SH-SY5Y (cell line): ENCODE measurements at regions not wholly inside any gene's neighbourhood (a gene's known extent, or its start where the extent isn't known, plus 50 kb on each side); places are given as distances from the start of the nearest gene placed in this dataset.

Experiments
- GATA2 ChIP-seq: IDR thresholded peaks from 2 replicates; pipeline ENCODE4 v1.6.1; 2011; ENCODE audit warnings: mild to moderate bottlenecking, low read depth, low read length
- GATA3 ChIP-seq: IDR thresholded peaks from 2 replicates; pipeline ENCODE4 v1.6.1; 2011; ENCODE audit warnings: low read depth, mild to moderate bottlenecking, low read length, moderate library complexity

DNA sequence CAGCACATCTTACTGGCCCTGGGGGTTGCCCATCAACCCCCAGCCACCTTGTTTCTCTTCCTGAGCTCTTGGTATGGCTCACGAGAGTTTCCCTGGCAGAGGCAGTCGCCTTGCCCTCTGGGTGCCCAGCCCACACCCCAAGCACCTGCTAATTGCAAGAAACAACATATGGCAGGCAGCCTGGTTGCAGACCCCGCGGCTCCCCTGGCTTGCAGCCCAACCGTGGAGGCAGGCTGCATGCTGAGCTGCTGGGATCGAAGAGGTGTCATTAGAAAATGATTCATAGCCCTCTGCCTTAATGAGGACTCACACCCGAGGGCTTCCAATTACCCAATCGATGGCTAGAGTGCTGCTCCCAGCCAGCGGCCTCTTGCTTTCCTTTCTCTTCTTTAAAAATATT lies 115.7 kb downstream of the TMEM114 start:
- TF ChIP-seq GATA3 = no peak
- TF ChIP-seq GATA2 = no peak

- no peak for TF ChIP-seq GATA2
- TF ChIP-seq GATA3 = no peak
Observed at GRCh38 chr16:8469102-8469778, 121.1 kb downstream of the TMEM114 start.

GRCh38 chr16:8464979-8465378 lies 125.3 kb downstream of the TMEM114 start:
- TF ChIP-seq GATA2 = no peak
- TF ChIP-seq GATA3 = no peak

DNA sequence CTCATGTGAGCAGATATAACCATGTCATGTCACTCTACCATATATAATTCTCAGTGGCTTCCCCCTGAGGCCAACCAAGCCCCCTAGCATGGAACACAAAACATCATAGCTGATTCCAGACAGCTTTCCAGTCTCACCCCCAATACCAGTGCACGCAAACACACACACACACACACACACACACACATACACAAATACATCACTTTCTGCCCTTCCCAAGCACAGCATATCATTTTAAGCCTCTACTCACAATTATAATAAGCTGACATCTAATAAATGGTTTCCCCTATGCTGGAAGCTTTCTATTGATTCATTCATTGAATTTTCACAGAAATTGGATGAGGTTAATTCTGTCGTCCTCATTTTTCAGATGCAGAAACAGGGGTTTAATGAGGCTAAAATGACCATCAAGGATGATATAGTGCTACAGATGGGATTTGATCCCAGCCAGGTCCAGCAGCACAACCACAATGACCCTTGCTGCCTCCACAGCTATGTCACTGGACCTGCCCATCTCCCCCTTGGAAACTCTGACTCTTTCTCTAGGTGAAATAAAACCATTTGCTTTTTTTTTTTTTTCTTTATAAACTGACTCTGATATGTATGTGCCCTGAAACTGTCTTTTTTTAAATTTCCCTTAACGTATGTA lies 131.1 kb downstream of the TMEM114 start:
- no peak for TF ChIP-seq GATA3
- no peak for TF ChIP-seq GATA2

GRCh38 chr16:8458481-8459046 lies 131.7 kb downstream of the TMEM114 start:
- TF ChIP-seq GATA3 (no peak), GATA2 (no peak)

DNA sequence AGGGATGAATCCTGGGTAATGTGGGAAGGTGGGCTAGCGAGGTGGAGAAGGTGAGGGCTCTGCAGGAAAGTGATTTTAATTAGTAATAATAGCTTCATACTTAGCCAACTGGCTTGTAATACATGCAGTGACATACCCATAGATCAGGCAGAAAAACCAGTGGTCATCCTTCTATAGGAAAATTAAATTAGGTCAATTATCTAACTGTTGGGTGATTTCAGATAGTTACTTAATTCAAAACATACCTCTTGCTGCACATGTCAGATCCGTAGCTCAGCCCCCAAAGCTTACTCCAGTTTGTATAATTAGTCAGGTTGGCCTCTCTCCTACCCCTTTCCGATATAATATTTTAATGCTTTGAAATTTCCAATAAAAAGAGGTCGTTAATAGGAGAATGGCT lies 137.0 kb downstream of the TMEM114 start:
- TF ChIP-seq GATA2 = no peak
- no peak for TF ChIP-seq GATA3

- no peak for TF ChIP-seq GATA2
- no peak for TF ChIP-seq GATA3
Observed at GRCh38 chr16:8452941-8453340, 137.4 kb downstream of the TMEM114 start.

DNA sequence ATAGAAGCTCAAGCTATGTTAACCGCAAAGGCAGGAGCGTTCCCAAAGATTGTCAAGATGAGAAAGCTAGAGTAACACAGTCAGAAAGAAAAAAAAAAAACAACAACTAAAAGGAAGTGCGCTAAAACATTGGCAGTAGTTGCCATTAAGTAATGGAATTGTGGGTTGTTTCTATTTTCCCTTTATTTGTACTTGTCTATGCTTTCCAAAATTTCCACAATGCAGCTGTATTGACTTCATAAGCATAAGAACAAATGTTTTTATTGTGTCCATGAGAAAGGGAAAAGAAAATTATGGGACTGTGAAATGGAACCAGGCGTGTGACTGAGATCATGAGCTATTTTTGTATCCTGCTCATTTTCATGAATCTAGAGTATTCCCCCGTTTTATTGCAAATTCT lies 153.4 kb downstream of the TMEM114 start:
- TF ChIP-seq GATA3 = no peak
- no peak for TF ChIP-seq GATA2

DNA sequence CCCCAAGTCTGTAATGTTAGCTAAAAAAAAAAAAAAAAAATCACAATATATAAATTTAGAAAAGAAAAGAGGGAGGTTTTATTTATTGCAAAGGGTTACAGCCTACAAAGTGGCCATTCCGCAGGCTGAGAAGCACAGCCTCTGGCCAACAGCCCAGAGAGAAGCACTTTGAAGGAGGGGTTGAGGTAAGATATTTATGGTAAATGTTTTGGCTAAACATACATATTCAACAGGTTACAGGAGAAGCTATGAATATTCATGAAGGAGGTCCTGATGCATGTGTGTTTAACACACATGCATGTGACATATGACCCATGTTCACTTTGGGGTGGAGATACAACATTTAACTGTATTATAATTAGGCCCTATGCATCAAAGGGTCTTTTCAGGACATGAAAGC lies 158.5 kb downstream of the TMEM114 start:
- TF ChIP-seq GATA2 (no peak), GATA3 (no peak)

GRCh38 chr16:8430401-8430800 lies 159.9 kb downstream of the TMEM114 start:
- TF ChIP-seq GATA3 = no peak
- TF ChIP-seq GATA2 = no peak

GRCh38 chr16:8426569-8426968 lies 163.7 kb downstream of the TMEM114 start:
- no peak for TF ChIP-seq GATA2
- TF ChIP-seq GATA3 = no peak

DNA sequence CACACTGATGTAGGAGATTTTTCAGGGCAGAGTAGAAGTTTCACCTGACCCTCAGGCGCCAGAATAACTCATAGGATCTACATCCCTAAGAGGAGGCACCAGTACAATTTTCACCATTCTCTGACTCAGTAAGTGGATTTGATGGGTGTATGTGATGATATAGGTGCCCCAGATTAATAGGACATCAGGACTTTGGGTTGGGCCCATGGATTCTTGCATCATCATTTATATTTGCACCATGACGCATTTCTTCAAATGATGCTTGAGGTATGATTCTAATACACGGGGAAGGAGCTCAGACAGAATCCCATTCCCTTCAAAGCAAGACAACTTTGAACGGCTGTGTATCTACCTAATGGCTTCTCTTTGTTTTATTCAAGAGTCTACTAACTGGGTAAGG lies 173.2 kb downstream of the TMEM114 start:
- no peak for TF ChIP-seq GATA3
- no peak for TF ChIP-seq GATA2

DNA sequence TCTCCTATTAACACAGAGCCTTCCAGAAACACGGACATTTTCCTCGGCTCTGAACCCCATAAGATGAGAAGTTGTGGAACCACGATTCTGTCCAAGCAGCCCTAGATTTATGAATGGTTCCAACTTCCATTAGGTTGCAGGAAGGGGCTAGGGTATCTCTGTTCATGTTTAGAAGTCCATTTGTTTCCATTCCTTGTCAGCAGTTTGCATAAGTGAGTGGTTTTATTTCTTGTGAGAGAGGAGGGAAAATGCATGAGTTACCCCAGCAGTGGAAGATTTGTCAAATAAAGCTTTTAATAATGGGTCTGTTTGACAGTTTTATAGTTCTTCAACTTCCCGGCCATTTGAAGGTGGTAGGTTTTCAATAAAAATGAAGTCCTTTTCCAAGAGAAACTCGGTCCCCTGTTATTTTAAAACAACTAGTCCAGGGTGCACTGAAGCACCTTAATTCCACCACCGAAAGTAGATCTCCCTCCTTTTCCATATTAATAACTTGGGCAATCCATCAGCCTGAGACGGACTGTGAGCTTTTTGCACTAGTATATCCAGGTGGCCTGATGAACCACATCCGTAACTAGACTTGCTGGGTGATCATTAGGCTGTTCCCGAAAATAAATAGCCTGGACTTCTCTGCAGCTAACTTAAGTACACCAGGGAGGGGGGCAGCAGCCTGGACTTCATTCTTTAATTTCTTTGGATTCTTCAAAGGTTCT lies 181.3 kb downstream of the TMEM114 start:
- no peak for TF ChIP-seq GATA2
- no peak for TF ChIP-seq GATA3

DNA sequence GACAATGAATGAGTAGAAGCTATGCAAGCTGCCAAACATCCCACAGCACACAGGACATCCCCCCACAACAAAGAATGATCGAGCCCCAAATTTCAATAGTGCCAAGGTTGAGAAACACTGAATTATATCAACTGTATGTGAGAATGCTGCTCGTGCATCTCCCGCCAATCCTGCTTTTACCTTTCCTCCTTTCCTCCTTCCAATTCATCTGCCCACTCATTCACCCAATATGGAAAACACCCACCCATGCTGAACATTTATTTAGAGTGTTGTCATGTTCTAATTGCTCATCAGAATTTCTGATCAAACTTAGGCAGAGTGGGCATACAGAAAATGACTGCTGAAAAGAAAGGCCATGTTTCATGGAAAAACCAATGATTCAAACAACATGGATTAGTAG lies 183.0 kb downstream of the TMEM114 start:
- TF ChIP-seq GATA3 (no peak), GATA2 (no peak)
